Colonic mucosa (tissue), 4 donors: ENCODE measurements at regions not wholly inside any gene's neighbourhood (a gene's known extent, or its start where the extent isn't known, plus 50 kb on each side); places are given as distances from the start of the nearest gene placed in this dataset.
A peak's percentile ranks its signal among the peaks of the same experiment; 100 is the strongest.

ENCODE experiments used
- DNase-seq: peaks from one replicate; pipeline ENCODE4 v3.0.0-alpha.2; 2020
- H3K27ac ChIP-seq: fragments of 200-600 bp; one replicate; pipeline ENCODE4 v1.8.0; 2021
- H3K27me3 ChIP-seq: fragments of 200-600 bp; one replicate; pipeline ENCODE4 v1.8.0; 2021
- H3K36me3 ChIP-seq: fragments of 200-600 bp; one replicate; pipeline ENCODE4 v1.8.0; 2021
- H3K4me1 ChIP-seq: fragments of 200-600 bp; one replicate; pipeline ENCODE4 v1.8.0; 2021; ENCODE audit warnings: mild to moderate bottlenecking
- H3K4me3 ChIP-seq: fragments of 200-600 bp; one replicate; pipeline ENCODE4 v1.8.0; 2021
- H3K9ac ChIP-seq, 2 donors: one replicate each; pipeline ENCODE4 v1.7.0; 2013; ENCODE audit warnings: control low read depth in 2 of 2, low read depth in 2 of 2, low read length in 2 of 2
- H3K9me3 ChIP-seq: fragments of 200-600 bp; one replicate; pipeline ENCODE4 v1.8.0; 2021
- intact Hi-C: fragments of 100-400 bp; cut with DNase I; formaldehyde crosslinking; loops from one replicate; pipeline ENCODE4 v1.14.1; 2022
- TF ChIP-seq, protein P1 (sequence below): fragments of 200-600 bp; IDR thresholded peaks from one replicate; pipeline ENCODE4 v1.8.0; 2022; ENCODE audit warnings: antibody characterized with exemption, mild to moderate bottlenecking
- donor health status: healthy.
- donor health status: DM: no; HTN: no; CAD: no.
- donor health status: DM: no; HTN: no; CAD: no.

DNA sequence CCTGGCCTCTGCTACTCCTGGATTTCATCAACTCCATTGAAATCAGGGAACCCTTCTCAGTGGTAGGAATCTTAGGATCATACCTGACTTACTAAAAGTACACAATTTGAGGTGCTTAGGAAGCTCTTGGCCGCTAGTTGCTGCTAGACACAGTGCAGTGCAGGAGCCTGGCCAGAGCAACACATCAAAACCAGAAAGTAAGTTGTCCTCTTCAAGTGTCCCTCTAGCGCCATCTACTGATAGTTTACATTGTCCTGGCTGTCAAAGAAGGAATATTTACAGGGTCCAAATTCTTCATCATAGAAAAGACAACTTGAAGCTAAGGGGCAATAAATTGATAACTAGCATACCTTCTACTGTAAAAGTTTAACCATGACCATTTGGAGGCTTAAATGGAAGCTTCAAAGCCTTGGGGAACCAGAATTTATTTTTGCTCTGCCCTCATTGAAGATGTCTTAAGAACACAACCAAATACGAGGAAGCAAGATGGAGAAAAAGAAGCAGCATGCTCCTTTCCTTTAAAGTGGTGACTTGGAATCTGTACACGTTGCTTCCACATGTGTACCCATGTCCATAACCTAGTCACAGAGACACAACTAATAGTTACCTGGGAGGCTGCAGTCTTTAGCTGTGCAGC is 889.1 kb upstream of the GCFC2 start:
- Histone ChIP-seq H3K27ac (no peak overlapping the region), H3K36me3 (no peaks in the 10 kb centered on the region), H3K9ac (no peak overlapping the region), H3K9me3 (no peaks in the 10 kb centered on the region), H3K4me3 (no peak overlapping the region), H3K4me1 (no peaks in the 10 kb centered on the region), H3K27me3 (no peaks in the 10 kb centered on the region)
- peak; percentile 36 for DNase-seq
- intact Hi-C loops = no loop called here
- TF ChIP-seq, protein P1, sequence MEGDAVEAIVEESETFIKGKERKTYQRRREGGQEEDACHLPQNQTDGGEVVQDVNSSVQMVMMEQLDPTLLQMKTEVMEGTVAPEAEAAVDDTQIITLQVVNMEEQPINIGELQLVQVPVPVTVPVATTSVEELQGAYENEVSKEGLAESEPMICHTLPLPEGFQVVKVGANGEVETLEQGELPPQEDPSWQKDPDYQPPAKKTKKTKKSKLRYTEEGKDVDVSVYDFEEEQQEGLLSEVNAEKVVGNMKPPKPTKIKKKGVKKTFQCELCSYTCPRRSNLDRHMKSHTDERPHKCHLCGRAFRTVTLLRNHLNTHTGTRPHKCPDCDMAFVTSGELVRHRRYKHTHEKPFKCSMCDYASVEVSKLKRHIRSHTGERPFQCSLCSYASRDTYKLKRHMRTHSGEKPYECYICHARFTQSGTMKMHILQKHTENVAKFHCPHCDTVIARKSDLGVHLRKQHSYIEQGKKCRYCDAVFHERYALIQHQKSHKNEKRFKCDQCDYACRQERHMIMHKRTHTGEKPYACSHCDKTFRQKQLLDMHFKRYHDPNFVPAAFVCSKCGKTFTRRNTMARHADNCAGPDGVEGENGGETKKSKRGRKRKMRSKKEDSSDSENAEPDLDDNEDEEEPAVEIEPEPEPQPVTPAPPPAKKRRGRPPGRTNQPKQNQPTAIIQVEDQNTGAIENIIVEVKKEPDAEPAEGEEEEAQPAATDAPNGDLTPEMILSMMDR = peak; percentile 64

DNA sequence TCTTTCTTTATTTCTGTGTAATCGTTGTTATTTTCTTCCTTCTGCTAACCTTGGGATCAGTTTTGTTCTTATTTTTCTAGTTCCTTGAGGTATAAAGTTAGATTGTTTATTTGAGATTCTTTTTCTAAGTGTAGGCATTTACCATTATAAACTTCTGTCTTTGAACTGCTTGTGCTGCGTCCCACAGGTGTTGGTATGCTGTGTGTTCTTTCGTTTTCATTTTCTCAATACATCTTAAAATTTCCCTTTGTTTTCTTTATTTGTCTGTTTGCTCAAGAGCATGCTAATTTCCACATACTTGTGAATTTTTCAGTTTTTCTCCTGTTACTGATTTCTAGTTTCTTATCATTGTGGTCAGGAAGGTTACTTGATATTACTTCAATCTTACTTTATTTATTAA is 873.8 kb upstream of the GCFC2 start:
- Histone ChIP-seq H3K27me3 (no peaks in the 10 kb centered on the region), H3K4me1 (no peaks in the 10 kb centered on the region), H3K9ac (no peak overlapping the region), H3K36me3 (no peaks in the 10 kb centered on the region), H3K4me3 (no peak overlapping the region), H3K9me3 (no peaks in the 10 kb centered on the region), H3K27ac (no peak overlapping the region)
- intact Hi-C loops = no loop called here
- DNase-seq = no peak
- TF ChIP-seq, protein P1 = no peak

DNA sequence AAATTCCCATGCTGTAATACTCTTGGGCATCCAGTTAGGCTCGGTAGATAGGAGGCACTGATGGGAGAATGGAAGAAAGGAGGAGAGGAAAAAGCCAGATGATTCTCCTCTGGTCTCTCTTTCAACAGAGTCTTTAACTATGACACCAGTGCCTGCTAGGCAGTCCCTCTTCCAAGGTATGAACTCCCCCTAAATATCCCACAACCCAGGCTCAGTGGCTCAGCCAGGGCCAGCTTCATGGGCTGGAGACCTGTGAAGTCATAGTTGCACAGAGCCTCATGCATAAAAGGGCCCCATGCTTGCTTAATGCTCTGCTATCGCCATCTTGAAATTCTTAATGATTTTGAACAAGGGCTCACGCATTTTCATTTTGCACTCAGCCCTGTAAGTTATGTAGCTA is 869.2 kb upstream of the GCFC2 start:
- intact Hi-C loops = no loop called here
- no peak for DNase-seq
- Histone ChIP-seq H3K4me1 (no peaks in the 10 kb centered on the region), H3K9ac (no peak overlapping the region), H3K27me3 (no peaks in the 10 kb centered on the region), H3K36me3 (no peaks in the 10 kb centered on the region), H3K9me3 (no peaks in the 10 kb centered on the region), H3K4me3 (no peak overlapping the region), H3K27ac (no peak overlapping the region)
- TF ChIP-seq, protein P1 = no peak

DNA sequence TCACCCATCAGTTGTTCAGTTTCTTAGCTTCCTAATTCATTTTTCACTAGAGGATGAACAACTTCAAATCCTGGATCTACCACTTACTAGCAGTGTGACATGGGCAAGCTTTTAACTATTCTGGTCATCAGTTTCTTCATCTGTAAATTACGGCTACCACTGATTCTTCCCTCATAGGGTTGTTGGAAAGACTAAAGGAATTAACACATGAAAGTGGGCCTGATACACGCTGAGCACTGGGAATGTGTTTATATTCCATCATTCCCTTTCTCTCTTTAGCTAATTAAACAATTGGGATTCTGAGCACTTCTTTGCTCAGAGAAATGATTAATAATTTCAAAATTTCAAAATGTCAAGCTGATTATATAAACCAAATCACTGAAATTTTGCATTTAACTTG is 862.3 kb upstream of the GCFC2 start:
- TF ChIP-seq, protein P1 = no peak
- Histone ChIP-seq H3K36me3 (no peaks in the 10 kb centered on the region), H3K4me1 (no peaks in the 10 kb centered on the region), H3K27me3 (no peaks in the 10 kb centered on the region), H3K9ac (no peak overlapping the region), H3K4me3 (no peak overlapping the region), H3K9me3 (no peaks in the 10 kb centered on the region), H3K27ac (no peak overlapping the region)
- DNase-seq = no peak
- intact Hi-C loops = no loop called here

DNA sequence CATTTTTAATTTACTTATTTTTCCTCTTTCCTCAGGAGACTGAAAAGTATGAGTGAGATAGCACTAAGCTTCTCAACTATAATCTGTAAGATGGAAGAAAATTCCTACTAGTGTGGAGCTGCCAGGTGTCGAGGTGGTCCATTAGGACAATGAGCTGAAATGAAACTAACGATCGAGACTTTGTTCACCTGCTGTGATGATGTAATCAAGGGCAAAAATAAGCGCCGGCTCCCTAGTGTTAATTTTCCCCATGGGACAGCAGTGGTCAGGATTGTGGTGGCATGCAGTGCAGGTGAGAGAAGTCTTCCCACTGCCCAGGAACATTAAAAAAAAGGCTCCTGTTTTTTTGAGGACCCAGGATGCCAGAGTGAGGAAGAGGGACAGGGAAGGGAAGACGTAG is 859.1 kb upstream of the GCFC2 start:
- Histone ChIP-seq H3K4me3 (no peak overlapping the region), H3K36me3 (no peaks in the 10 kb centered on the region), H3K9ac (no peak overlapping the region), H3K27me3 (no peaks in the 10 kb centered on the region), H3K4me1 (no peaks in the 10 kb centered on the region), H3K27ac (no peak overlapping the region), H3K9me3 (no peaks in the 10 kb centered on the region)
- intact Hi-C loops = no loop called here
- no peak for DNase-seq
- TF ChIP-seq, protein P1 = no peak
